HG03460 (cell line): ENCODE measurements at regions not wholly inside any gene's neighbourhood (a gene's known extent, or its start where the extent isn't known, plus 50 kb on each side); places are given as distances from the start of the nearest gene placed in this dataset.

Experiments
- ATAC-seq: cut with Tn5 transposase; IDR thresholded peaks from one replicate; pipeline ENCODE4 v1.9.1; 2021; ENCODE audit not compliant: unreplicated experiment

DNA sequence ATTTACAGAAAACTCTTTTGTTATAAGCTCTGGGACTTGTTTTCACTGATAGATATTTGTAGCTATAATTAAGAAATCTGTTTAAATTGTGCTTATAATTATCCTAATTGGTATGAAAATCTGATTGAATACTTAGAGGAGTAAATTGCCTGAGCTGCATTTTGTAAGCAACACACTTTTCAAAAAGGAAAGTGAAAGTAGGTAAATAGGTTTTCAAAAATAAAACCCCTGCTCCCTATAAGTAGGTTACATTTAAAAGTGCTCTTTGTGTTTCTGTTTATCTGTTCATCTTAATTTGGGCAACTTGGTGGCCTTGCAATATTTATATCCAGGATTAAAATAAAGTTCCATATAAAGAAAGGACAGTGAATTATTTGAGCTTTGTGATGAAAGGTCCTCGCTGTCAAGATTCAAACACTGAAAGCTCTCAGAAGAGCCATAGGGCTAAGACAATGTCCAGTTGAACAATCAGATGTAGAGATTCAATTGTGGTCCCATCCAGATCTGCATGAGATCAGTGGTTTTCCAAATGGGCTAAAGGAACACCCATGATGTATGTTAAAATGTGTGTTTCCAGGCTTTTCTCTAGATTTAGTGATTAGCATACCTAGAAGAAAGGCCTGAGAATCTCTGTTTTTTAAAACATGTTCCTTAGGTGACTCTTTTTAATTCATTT, 371.6 kb downstream of the RPRM start:
- ATAC-seq: no peak

GRCh38 chr2:153105829-153106578, 372.6 kb downstream of the RPRM start:
- ATAC-seq: no peak

GRCh38 chr2:153101187-153101586, 377.4 kb downstream of the RPRM start:
- ATAC-seq: no peak

DNA sequence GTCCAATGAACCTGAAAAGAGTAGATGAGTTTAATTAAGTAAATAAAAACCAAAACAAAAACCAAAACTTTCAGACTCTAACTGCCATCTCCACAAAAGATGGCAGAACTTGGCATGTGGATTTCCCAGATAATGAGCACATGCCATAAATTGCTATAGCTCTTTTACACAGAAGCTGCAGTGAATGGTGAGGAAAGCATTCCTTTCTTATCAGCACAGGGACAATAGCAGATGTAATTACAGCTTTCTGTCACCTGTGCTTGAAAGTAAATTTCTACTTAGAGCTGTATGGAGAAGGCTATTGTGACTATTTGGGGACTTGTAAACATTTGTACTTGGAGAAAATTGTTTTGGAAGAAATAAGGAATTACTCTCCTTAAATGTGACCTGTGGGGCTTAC, 378.4 kb downstream of the RPRM start:
- no peak for ATAC-seq

- ATAC-seq: no peak
Observed at GRCh38 chr2:153098073-153098472, 379.7 kb downstream of the ARL6IP6 start.

DNA sequence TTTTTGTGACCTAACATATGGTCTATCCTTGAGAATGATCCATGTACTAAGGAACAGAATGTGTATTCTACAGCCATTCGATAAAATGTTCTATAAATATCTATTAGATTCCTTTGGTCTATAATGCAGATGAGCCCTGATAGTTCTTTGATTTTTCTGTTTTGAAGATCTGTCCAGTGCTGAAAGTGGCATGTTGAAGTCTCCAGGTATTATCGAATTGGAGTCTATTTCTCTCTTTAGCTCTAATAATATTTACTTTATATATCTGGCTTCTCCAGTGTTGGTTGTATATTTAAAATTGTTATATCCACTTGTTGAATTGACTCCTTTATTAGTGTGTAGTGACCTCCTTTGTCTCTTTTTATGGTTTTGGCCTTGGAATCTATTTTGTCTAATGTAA, 377.9 kb downstream of the ARL6IP6 start:
- no peak for ATAC-seq

DNA sequence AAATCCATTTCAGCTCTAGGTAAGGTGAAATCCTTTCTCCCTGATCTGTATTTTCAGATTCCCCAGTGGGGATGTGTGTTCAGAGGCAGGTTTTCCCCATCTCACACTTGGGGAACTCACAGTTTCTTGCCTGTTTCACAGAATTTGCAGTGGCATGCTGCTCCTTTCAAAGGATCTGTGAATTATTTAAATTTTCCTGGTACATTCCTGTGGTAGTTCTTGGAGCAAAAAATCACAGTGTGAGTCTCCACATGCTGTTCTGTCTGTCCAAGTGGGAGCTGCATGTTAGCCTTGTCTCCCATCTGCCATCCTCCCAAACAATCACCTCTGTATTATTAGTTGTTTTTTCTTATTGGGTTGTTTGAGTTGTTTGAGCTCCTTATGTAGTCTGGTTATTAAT, 372.9 kb downstream of the ARL6IP6 start:
- no peak for ATAC-seq

- ATAC-seq: no peak
Observed at GRCh38 chr2:153079315-153079714, 360.9 kb downstream of the ARL6IP6 start.

DNA sequence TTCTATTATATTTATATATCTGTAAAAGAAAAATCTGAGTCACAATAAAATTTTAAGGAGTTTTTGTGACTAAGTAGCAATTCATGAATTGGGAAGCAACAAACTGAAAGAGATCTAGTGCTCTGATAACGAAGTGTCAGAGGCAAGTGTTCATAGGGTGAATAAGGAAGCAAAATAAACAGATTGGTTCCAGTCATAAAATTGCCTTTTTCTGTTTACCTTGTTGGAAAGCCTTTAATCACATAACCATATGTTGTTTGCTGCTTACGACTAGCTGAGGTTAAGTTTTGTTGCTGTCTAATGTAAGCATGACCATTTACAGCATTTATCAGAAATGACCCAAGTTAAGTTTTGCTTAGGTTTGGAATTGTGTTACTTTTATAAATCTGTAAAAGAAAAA, 358.9 kb downstream of the ARL6IP6 start:
- no peak for ATAC-seq

- ATAC-seq: no peak
Observed at GRCh38 chr2:153074207-153074606, 355.8 kb downstream of the ARL6IP6 start.

DNA sequence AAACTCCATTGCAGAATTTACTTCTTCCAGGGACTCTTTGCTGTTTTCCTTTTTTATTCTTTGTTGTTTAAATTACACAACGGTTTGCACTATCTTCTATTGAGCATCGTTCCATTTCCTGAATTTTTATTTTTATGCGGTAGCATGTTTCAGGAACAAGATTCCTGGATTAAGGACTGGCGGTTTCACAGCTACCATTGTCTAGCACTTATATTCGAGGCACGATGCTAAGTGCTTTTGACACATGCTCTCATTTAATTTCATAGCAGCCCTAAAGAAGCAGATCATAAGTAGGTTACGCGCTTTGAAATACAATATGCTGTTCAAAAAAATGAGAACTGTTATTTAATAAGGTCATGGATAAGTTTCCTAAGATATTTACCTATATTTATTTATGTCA, 354.4 kb downstream of the ARL6IP6 start:
- ATAC-seq: no peak

- ATAC-seq: no peak
Observed at GRCh38 chr2:153072077-153072476, 353.7 kb downstream of the ARL6IP6 start.

DNA sequence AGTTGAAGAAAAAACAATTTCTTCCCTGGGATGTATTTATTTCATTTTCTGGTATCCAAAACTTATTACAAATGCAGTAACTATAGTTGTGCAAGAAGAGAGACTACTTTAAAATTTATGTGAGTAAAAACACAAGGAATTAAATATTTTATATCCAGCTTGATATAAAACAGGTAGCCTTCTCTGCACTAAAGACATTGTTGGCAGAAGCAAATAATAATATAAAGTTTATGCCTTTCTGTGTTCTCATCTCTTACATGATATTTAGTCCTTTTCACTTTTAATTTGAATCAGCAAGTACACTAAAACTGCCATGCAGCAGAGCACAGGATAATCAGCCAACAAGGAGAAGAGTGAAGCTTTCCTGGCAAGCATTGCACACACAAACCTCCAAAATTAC, 352.7 kb downstream of the ARL6IP6 start:
- no peak for ATAC-seq

- no peak for ATAC-seq
Observed at GRCh38 chr2:153068915-153069314, 350.5 kb downstream of the ARL6IP6 start.

GRCh38 chr2:153068052-153068451, 349.6 kb downstream of the ARL6IP6 start:
- ATAC-seq: no peak

DNA sequence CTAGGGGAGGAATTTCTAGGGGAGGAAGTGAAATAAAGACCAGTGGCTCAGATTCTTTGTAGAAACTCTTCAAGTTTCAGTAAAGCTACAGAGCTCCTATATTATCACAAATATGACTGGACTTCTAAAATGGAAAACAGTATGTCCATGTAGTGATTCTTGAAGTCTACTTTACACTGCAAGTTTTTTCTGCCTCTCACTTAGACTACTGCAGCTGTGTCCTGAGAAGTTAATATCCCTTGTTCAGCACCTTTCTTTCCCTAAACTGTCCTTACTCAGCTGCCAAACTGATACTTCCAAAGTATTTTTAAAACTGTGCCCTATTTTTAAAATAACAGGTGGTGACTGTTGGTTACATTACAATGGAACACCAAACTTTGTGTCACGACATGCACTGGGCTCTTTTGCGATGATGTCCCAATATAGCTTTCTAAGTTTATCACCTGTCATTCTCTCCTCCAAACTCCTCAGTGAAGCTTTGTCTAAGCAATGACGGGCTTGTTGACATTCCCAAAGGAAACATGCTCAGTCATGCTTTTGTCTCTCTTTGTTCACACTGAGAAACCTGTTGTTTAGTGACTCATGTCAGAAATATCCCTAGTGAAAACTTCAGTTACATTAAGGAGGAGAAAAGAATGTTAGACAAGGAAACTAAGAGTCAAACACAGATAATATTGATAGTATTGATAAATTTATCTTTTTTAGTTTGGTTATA, 341.1 kb downstream of the ARL6IP6 start:
- no peak for ATAC-seq

GRCh38 chr2:153057743-153058142, 339.3 kb downstream of the ARL6IP6 start:
- no peak for ATAC-seq

DNA sequence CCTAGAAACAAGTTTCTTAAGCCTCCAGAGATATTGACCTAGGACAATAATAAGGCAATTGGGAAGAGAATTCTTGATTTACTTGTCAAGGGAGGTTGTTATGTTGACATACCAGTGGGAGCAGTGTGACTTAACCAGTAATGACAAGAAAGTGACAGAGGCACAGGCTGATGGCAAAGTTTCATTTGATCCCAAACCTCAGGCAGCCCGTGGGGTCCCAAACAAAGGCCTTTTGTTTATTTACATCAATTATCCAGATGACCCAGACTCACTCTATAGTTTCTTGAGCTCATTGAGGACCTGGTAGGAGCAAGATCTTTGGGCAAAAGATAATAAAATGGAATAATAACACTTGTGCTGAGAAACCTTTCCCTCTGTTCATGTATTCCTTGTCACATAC, 336.8 kb downstream of the ARL6IP6 start:
- ATAC-seq: no peak

DNA sequence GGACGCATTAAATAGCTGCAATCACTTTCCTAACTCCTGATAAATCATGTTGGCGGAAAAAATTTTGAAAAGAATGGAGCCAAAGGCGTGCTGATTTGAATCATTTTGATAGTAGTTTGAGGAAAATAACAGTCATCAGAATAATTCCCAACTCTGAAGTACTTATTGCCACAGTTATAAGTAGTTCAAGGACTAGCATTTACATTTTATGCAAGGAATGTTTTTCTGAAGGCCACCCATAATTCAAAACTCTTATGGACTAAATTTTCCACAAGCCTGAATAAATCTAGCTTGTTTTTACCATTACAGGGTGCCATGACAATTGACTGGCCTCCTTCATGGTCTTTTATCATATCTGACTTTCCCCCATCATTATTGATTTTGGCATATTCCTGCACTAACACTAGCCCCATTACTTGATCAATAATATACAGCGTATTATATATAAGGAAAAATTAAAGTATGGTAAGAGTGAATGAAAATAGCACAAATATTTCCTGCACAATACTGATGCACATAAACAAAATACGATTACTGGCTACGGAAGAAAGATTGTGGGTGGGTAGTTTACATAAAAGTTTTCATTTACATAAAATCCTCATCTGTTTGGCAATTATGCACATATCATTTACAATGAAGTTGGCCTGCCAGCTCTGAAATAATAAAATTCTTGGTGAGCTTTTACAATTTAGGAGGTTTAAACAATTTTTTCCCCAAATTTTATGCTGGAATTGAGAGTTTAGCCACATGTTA, 334.6 kb downstream of the ARL6IP6 start:
- no peak for ATAC-seq

DNA sequence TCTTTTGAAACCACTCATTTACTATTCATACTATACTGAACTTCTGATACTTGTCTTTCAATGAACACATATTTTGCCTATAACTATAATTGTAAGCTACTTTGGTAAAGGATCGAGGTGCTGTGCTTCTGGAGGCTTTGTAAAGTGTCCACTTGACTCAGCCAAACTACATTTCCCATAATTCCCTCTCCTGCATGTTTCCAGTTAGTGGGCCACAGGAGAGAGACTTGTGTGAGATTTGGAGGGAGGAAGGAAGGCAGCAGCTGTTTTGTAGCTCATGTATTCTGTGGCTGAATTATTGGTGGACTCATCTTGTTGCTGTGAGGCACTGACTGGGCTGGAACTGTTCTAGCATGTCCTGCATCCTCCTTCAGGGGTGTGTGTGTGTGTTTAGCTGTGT, 328.8 kb downstream of the ARL6IP6 start:
- ATAC-seq: no peak

DNA sequence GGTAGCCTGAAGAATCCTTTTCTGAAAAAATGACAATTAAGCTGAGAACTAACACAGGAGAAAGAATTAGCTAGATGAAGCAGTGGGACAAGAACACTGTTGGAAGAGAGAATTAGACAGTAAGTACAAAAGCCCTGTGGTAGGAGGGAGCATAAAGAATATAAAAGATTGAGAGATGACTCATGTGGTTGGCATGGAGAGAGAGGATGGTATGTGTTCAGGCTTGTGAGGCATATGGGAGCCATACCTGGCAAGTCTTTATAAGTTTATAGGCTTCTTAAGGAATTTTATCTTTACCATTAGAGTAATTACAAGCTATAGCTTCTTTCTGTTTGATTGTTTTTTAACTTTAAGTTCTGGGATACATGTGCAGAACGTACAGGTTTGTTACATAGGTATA, 325.0 kb downstream of the ARL6IP6 start:
- ATAC-seq: no peak
